Suprapubic skin (tissue), 4 donors: ENCODE measurements at regions not wholly inside any gene's neighbourhood (a gene's known extent, or its start where the extent isn't known, plus 50 kb on each side); places are given as distances from the start of the nearest gene placed in this dataset.

Experiments used
- CTCF ChIP-seq, 2 donors: fragments of 200-600 bp in 1 of 2; fragments of 450-650 bp in 1 of 2; sonication (generic) in 1 of 2; IDR thresholded peaks; one replicate each; pipeline ENCODE4 v1.5.1; 2016 to 2019; ENCODE audit warnings: antibody characterized with exemption in 2 of 2, mild to moderate bottlenecking in 1 of 2, moderate library complexity in 1 of 2
- EP300 ChIP-seq: sonication (generic); formaldehyde crosslinking; IDR thresholded peaks from one replicate; pipeline ENCODE4 v1.6.1; 2017; ENCODE audit warnings: antibody characterized with exemption
- POLR2A ChIP-seq, 2 donors: fragments of 450-650 bp; IDR thresholded peaks; one replicate each; pipeline ENCODE4 v1.6.1; 2017; ENCODE audit warnings: antibody characterized with exemption in 2 of 2, mild to moderate bottlenecking in 2 of 2, moderate library complexity in 2 of 2
- POLR2AphosphoS5 ChIP-seq, 3 donors: sonication (generic); formaldehyde crosslinking; IDR thresholded peaks; one replicate each; pipeline ENCODE4 v1.6.1; 2017; ENCODE audit warnings: antibody characterized with exemption in 3 of 3

- no peak for TF ChIP-seq POLR2A (IDR thresholded peaks at IDR 0.05)
- no peak for TF ChIP-seq CTCF (IDR thresholded peaks at IDR 0.05)
- no peak for TF ChIP-seq POLR2AphosphoS5 (IDR thresholded peaks at IDR 0.05)
- no peak for TF ChIP-seq EP300
These were observed 59.6 kb upstream of the CELF2 start for GRCh38 chr10:10958041-10958440.
